Stomach (tissue), 8 donors: ENCODE measurements at regions not wholly inside any gene's neighbourhood (a gene's known extent, or its start where the extent isn't known, plus 50 kb on each side); places are given as distances from the start of the nearest gene placed in this dataset.

Experiments used
- DNase-seq, 2 donors: peaks; one replicate each; pipeline versions ENCODE4 v3.0.0 to v3.0.0-alpha.2; 2013 to 2019
- H3K27ac ChIP-seq, 5 donors: fragments of 200-600 bp in 4 of 5; sonication (generic) in 4 of 5; one replicate each; pipeline ENCODE4 v1.5.1; 2013 to 2019; ENCODE audit warnings: mild to moderate bottlenecking in 1 of 5, moderate library complexity in 1 of 5
- H3K27me3 ChIP-seq, 3 donors: fragments of 200-600 bp; sonication (generic); one replicate each; pipeline ENCODE4 v1.5.1; 2017 to 2019; ENCODE audit warnings: mixed run types in 1 of 3
- H3K36me3 ChIP-seq, 4 donors: fragments of 200-600 bp; sonication (generic); 1 replicate in 3 of 4; 2 replicates in 1 of 4; pipeline ENCODE4 v1.5.1; 2016 to 2019
- H3K4me1 ChIP-seq, 4 donors: fragments of 200-600 bp; sonication (generic); one replicate each; pipeline ENCODE4 v1.5.1; 2016 to 2019
- H3K4me3 ChIP-seq, 4 donors: fragments of 200-600 bp; sonication (generic) in 3 of 4; one replicate each; pipeline ENCODE4 v1.5.1; 2016 to 2019; ENCODE audit warnings: mild to moderate bottlenecking in 1 of 4
- H3K9me3 ChIP-seq, 4 donors: fragments of 200-600 bp; sonication (generic); one replicate each; pipeline ENCODE4 v1.5.1; 2016 to 2019
- CTCF ChIP-seq, 7 experiments: fragments of 450-650 bp in 4 of 7; fragments of 200-600 bp in 3 of 7; sonication (generic) in 3 of 7; IDR thresholded peaks; one replicate each; pipeline ENCODE4 v1.5.1; 2016 to 2019; ENCODE audit warnings: antibody characterized with exemption in 7 of 7, control low read depth in 2 of 7, mild to moderate bottlenecking in 1 of 7
- EP300 ChIP-seq: sonication (generic); formaldehyde crosslinking; IDR thresholded peaks from one replicate; pipeline ENCODE4 v1.6.1; 2017; ENCODE audit warnings: antibody characterized with exemption
- POLR2A ChIP-seq, 4 donors: fragments of 450-650 bp; IDR thresholded peaks; one replicate each; pipeline ENCODE4 v1.6.1; 2016; ENCODE audit warnings: antibody characterized with exemption in 4 of 4, control low read depth in 2 of 4, mild to moderate bottlenecking in 1 of 4, moderate library complexity in 1 of 4
- POLR2AphosphoS5 ChIP-seq, 3 donors: sonication (generic); formaldehyde crosslinking; IDR thresholded peaks; one replicate each; pipeline ENCODE4 v1.6.1; 2016; ENCODE audit warnings: antibody characterized with exemption in 3 of 3
- WGBS, 5 donors: extraction: QIAGEN DNeasy Blood & Tissue Kit in 3 of 5; methylation state at CpG; one replicate each; pipeline versions ENCODE4 v1.1.5 to v1.1.7; 2013 to 2018; 5-methylcytosine and 5-hydroxymethylcytosine counted together
- intact Hi-C: fragments of 100-400 bp; cut with DNase I; formaldehyde crosslinking; loops from one replicate; pipeline ENCODE4 v1.15.1; 2023; ENCODE audit warnings: low total_unique reads
- donor health status: healthy with polysubstance abuse.
- donor health status: Bipolar disorder and iron deficiency.
- donor health status: healthy.

- Histone ChIP-seq H3K4me1 (no peaks in the 10 kb centered on the region), H3K4me3 (no peak overlapping the region), H3K27ac (no peak overlapping the region), H3K27me3 (no peaks in the 10 kb centered on the region), H3K9me3 (peaks cover 0 to 4% (median 0%) of the 10 kb centered on the region in 4 donors), H3K36me3 (no peaks in the 10 kb centered on the region)
- WGBS, 5 donors = 92 to 100% (median 92%) methylated on average over 2 of the region's 2 CpGs
- TF ChIP-seq CTCF (IDR thresholded peaks at IDR 0.05) (no peak), EP300 (no peak), POLR2A (IDR thresholded peaks at IDR 0.05) (no peak), POLR2AphosphoS5 (IDR thresholded peaks at IDR 0.05) (no peak)
- intact Hi-C loops = no loop called here
- no peak for DNase-seq
Observed at GRCh38 chr9:89260525-89260924, 50.5 kb upstream of the CKS2 start.
